ENCODE measurements at regions not wholly inside any gene's neighbourhood (a gene's known extent, or its start where the extent isn't known, plus 50 kb on each side); places are given as distances from the start of the nearest gene placed in this dataset.

- no peak for TF ChIP-seq EP300 (IDR thresholded peaks at IDR 0.05)
- TF ChIP-seq CTCF (IDR thresholded peaks at IDR 0.05): no peak
- TF ChIP-seq POLR2A (IDR thresholded peaks at IDR 0.05; ENCODE audit: low read depth): no peak
- no peak for TF ChIP-seq POLR2AphosphoS5 (IDR thresholded peaks at IDR 0.05)
Measured at GRCh38 chr7:34322841-34323240, 335.2 kb upstream of the NPSR1 start.

Data from esophagus muscularis mucosa (tissue), 4 donors.